Stimulated activated naive CD4-positive, alpha-beta T cell (primary cell): ENCODE measurements at regions not wholly inside any gene's neighbourhood (a gene's known extent, or its start where the extent isn't known, plus 50 kb on each side); places are given as distances from the start of the nearest gene placed in this dataset.
"Not testable (repeated sequence)": the region's sequence is repeated elsewhere in the genome, so short reads cannot be mapped to it uniquely, and the experiment has no call there.

ENCODE experiments used
- DNase-seq, 6 experiments: peaks; one replicate each; lab custom pipeline; 2025; lab: John Stamatoyannopoulos, UW

- DNase-seq: no peak
Observed at GRCh38 chr2:149800624-149801542, 213.3 kb upstream of the MMADHC start.

- DNase-seq: no peak
Observed at GRCh38 chr2:149799013-149799705, 211.6 kb upstream of the MMADHC start.

GRCh38 chr2:149797030-149797429, 209.5 kb upstream of the MMADHC start:
- DNase-seq: no peak

DNA sequence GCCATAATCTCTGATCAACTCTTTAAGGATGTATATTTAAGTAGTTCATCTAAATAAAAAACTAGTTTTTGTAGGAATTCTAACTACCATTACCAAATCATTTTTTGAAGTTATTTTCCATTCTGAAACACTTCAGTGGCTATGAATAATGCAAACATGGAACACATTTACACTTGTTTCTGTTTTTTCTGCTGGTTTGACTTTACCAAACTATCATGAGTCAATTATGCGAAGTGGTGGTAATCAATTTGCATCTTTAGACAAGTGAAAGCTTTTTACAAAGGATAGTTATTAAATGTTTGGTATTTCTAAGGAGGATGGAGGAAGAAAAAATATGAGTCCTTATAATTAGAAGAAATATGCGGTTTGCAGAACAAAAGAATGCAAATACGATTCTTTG, 202.0 kb upstream of the MMADHC start:
- no peak for DNase-seq

DNA sequence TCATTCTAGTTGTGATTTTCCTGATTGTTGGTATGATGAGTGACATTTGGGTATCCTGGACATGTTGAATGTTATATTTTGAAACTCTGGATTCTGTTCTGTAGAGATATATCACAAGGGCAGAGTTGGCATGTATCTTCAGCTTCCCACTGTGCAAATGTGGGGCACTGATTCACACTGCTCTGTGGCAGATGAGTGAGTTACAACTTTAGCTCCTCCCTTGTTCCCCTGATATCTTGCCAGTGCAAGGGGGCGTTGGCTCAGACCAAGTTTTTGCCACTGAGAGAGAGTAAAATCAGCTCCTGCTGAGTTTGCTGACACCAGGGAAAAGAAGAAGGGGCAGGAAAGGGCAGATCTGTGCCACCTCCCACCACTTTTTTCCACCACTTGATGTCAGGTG, 199.6 kb upstream of the MMADHC start:
- no peak for DNase-seq

DNA sequence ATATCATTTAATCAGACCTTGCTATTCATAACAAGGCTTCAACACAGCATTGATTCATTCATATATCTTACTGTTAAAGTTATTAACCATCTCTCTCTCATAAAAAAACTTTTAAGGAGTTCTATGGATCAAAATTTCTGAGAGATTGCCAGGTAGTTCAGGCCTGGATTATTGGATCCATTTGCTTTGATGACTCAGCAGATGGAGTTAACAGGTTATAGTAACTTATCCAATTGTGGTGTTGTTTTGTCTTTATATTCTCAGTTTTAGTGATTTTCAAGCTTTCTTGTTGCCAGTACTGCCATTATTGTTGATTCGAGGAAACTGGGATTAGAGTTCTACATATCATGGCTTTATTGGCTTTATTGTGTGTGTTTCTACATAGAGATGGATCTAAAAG, 195.7 kb upstream of the MMADHC start:
- no peak for DNase-seq

DNA sequence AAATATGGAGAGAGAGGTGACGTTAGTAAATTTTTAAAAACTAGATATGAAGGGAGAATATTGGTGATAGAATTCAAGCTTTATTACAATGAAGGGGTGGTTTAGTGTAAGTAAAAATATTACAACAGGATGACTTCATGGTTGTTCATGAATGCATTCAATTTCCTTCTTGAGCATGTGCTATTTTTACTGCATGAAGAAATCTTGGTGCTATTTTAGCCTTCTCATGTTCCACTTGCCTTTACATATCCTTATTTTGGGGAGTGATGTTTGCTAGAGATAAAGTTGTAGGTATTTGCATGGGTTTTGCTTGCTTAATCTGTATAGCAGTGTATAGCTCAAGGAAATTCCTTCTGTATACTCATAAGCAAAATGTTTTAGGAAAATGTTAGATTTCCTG, 195.0 kb upstream of the MMADHC start:
- DNase-seq: no peak

- DNase-seq: no peak
Observed at GRCh38 chr2:149781263-149781808, 193.8 kb upstream of the MMADHC start.

DNA sequence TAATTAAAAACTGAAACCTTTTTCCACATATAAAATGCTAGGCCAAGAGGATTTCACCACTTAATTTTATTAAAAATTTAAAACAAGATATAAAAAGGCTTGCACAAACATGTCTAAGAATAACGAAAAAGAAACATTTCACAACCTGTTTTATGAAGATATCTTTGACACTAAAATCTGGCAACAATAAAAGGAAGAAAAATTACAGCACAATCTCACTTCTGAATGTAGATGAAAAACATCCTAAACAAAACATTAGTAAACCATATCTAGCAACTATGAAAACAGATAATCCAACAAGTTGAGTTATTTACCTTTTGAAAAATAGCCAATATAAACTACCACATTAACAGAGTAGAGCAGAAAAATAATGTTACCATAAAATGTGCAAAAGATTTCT, 185.4 kb upstream of the MMADHC start:
- no peak for DNase-seq

DNA sequence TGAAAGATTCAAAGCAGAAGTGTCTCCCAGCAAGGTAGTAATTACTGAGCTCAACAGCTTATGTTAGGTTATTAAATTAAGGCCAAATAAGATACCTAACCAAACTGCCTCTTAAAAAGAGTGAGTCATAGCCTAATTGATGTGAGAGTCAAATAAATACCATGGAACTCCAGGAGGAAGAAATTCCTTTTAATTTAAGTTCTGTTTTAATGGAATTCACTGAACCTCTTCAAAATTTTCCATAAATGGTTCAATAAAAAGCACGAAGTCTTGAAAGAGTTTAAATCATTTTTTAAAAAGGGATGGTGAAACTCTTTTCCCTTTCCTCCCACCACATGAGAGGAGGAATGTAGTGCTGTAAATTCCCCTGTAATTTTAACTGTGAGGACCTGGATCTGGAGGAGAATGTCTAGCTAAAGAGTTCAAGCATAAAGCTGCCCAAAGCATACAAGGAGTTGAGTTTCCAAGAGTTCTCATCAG, 180.8 kb upstream of the MMADHC start:
- DNase-seq: no peak

GRCh38 chr2:149767516-149767974, 180.0 kb upstream of the MMADHC start:
- DNase-seq: no peak

DNA sequence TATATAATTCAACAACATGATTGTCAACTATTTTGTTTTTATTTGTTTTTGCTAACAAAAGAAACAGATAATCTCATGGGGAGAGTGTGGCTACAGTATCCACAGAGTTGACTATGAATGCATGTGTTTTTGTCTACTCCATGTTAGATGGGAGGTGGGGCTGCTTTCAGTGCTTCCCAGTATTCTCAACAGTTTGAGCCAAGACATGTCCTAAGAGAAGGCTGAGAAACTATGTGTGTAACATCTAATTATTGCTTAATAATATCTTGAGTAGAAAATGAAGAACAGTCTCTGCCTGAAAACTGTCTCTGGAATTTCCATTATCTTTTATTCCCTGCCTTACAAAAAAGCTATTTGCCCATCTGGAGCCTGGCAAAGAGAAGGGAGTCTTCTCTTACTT, 178.8 kb upstream of the MMADHC start:
- DNase-seq: no peak

DNA sequence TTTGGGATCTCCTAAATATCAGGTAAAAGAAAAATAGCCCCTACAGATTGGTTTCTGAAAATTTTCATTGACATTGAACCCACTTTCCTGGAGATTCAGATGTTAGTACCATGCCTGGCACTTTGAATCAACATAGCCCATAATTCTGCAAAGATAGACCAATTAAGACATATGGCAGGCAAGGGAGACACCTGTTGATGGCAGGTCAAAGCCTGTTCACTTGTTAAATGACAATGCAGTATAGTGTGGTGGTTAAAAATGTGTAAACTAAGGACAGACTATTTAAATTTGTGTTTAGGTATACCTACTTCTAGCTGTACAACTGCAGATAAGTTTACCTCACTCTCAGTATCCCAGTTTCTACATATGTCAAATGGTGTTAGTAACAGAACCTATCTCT, 178.1 kb upstream of the MMADHC start:
- no peak for DNase-seq

DNA sequence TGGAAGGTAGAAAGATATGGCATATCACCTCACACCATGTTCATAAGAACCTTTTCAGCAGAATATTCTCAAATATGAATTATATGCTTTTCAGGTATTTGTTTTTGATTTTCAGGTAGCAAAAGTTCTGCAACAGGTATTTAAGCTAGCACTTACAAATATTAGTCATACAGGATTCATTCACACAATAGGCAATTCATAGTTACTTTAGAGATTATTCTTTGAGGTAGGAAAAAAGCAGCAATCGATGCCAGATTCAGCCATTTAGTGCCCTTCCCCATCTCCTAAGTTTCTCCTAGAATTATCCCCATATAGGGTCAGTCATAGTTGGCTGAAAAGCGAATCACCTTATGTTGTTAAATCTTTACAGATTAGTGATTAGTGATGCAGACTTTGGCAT, 177.4 kb upstream of the MMADHC start:
- DNase-seq: no peak

- no peak for DNase-seq
Observed at GRCh38 chr2:149763358-149763757, 175.8 kb upstream of the MMADHC start.

GRCh38 chr2:149761611-149762010, 174.0 kb upstream of the MMADHC start:
- DNase-seq: no peak

DNA sequence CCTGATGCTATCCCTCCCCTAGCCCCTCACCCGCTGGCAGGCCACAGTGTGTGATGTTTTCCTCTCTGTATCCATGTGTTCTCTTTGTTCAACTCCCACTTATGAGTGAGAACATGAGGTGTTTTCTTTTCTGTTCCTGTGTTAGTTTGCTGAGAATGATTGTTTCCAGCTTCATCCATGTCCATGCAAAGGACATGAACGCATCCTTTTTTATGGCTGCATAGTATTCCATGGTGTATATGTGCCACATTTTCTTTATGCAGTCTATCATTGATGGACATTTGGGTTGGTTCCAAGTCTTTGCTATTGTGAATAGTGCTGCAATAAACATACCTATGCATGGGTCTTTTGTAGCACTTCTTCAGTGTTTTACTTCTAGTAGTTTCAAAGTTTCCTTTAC, 171.8 kb upstream of the MMADHC start:
- not testable (repeated sequence) for DNase-seq

DNA sequence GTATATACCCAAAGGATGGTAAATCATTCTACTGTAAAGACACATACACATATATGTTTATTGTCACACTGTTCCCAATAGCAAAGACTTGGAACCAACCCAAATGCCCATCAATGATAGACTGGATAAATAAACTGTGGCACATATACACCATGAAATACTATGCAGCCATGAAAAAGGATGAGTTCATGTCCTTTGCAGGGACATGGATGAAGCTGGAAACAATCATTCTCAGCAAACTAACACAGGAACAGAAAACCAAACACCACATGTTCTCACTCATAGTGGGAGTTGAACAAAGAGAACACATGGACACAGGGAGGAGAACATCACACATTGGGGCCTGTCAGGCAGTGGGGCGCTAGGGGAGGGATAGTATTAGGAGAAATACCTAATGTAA, 167.1 kb upstream of the MMADHC start:
- not testable (repeated sequence) for DNase-seq

DNA sequence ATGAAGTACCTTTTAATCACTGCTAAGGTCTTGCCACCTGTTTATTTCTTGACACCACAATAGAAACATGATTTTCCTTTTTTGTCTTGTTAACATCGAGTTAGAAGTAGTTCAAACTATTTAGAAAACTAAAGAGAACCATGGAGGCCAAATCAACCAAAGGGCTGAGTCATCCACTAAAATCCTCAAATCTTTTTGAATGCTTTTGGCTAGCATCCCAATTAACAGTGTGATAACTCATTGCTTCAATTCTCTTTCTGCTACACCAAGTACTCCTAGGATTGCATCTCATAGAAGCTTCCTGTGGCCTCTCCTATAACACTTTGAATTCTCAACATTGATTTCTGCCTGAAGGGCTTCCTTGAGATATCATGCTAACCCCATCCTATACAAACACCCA, 159.9 kb upstream of the MMADHC start:
- DNase-seq: no peak

DNA sequence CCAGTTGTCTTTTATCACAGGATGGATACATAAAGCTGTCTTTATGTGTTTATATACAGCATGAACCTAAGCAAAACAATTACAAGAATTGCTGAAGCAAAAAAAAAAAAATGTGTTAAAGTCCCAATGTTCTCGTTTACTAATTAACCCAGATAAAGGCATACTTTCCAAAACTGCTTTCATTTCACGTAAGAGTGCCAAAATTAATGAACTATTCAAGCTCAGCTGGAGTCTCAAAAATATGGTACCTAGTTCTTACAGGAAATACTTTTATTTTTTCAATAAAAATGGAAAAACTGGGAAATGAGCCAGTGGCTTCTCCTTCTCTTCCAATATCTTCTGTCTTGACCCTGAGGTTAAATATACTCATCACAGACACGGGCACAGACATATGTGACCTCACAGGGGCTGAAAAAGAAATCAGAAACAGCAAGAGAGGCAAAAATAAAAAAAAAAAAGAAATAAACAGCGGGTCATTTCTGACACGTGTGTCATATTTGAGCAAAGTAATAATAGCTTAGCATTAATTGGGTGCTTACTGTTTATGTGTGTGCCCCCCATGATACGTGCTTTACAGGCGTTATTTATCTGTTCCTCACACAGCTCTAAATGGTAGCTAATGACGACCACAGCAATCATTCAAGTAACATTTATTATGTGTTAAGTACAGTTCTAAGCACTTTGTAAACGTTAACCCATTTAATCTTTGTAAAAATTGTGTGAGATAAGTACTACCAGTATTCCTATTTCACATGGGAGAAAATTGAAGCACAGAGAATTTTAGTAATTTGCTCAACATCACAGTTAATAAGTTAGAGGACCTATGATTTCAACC, 158.0 kb upstream of the MMADHC start:
- no peak for DNase-seq

DNA sequence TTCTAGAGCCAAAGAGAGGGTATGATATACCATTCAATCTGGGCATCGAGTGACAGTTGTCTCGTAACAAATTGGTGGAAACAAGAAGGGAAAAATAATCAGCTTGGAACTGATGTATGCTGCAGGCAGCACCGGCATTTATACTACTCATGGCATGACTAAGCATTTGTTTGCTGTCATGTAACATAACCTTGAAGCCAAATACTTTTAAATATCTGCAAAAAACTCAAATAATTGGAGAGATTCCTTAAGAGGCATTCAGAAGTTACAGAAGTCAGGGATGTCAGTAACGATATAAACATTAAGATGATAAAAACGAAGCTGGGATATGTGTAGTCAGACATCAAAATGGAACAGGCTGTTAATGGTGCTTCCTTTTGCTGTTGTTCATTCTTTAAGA, 157.3 kb upstream of the MMADHC start:
- DNase-seq: no peak

- no peak for DNase-seq
Observed at GRCh38 chr2:149743842-149744448, 156.4 kb upstream of the MMADHC start.
